ENCODE measurements at regions not wholly inside any gene's neighbourhood (a gene's known extent, or its start where the extent isn't known, plus 50 kb on each side); places are given as distances from the start of the nearest gene placed in this dataset.

- no peaks in the 10 kb centered on the region for H4K20me1 ChIP-seq (replicated peaks; ENCODE audit: control insufficient read depth, extremely low read depth, insufficient read depth, low read length)
- DNase-seq (ENCODE audit: low read depth, low spot score) (no peak), FAIRE-seq (no peak)
- dilution Hi-C loops (cut with MboI; ENCODE audit: extremely low pct_ligation_motif_present, low sequenced_read_pairs) (no loop called here), intact Hi-C loops (cut with micrococcal nuclease) (loop anchor here (5.0 kb wide), 1 partner anchor 284 kb away; no protein-coding TSS in a partner anchor)
- peaks cover 0 to 2% of the 10 kb centered on the region in 2 experiments for H3K27me3 ChIP-seq (ENCODE audit: control insufficient read depth in 2 of 2, insufficient read depth in 2 of 2, low read length in 2 of 2)
- no peak overlapping the region for H3K9ac ChIP-seq (replicated peaks; ENCODE audit: extremely low read depth, insufficient read depth, low read length)
- BruUV-seq (replicated peaks): no TSS peak
- POLR2A ChIA-PET: no interaction called here
- no peaks in the 10 kb centered on the region for H3K9me1 ChIP-seq (replicated peaks; ENCODE audit: control insufficient read depth, extremely low read depth, insufficient read depth, low read length)
- H3K4me3 ChIP-seq (replicated peaks in 1 of 3; ENCODE audit: insufficient read depth in 1 of 3, low read depth in 1 of 3, low read length in 3 of 3): no peak overlapping the region
- H3K27ac ChIP-seq (ENCODE audit: insufficient read depth, low read depth, low read length): no peak overlapping the region
- no peak for TF ChIP-seq JUN (IDR thresholded peaks at IDR 0.05; ENCODE audit: borderline replicate concordance, insufficient read depth, insufficient read length, low read depth)
- TF ChIP-seq FOS (IDR thresholded peaks at IDR 0.05; ENCODE audit: borderline replicate concordance, insufficient read depth, low read length): no peak
- no peak for TF ChIP-seq GATA2 (IDR thresholded peaks at IDR 0.05; ENCODE audit: insufficient read depth, insufficient read length, low read depth, low read length)
- TF ChIP-seq POLR2A (IDR thresholded peaks at IDR 0.05; ENCODE audit: low read depth, low read length): no peak
- no peak for TF ChIP-seq EZH2 (IDR thresholded peaks at IDR 0.05; ENCODE audit: borderline replicate concordance, low read depth, low read length, severe bottlenecking)
- TF ChIP-seq, protein P1, sequence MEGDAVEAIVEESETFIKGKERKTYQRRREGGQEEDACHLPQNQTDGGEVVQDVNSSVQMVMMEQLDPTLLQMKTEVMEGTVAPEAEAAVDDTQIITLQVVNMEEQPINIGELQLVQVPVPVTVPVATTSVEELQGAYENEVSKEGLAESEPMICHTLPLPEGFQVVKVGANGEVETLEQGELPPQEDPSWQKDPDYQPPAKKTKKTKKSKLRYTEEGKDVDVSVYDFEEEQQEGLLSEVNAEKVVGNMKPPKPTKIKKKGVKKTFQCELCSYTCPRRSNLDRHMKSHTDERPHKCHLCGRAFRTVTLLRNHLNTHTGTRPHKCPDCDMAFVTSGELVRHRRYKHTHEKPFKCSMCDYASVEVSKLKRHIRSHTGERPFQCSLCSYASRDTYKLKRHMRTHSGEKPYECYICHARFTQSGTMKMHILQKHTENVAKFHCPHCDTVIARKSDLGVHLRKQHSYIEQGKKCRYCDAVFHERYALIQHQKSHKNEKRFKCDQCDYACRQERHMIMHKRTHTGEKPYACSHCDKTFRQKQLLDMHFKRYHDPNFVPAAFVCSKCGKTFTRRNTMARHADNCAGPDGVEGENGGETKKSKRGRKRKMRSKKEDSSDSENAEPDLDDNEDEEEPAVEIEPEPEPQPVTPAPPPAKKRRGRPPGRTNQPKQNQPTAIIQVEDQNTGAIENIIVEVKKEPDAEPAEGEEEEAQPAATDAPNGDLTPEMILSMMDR (IDR thresholded peaks at IDR 0.05; ENCODE audit: extremely low read depth in 1 of 2, insufficient read depth in 1 of 2, low read depth in 1 of 2, low read length in 2 of 2): no peak
- no peak for TF ChIP-seq MAX (IDR thresholded peaks at IDR 0.05; ENCODE audit: insufficient read depth, insufficient read length)
- TF ChIP-seq POLR2AphosphoS5 (IDR thresholded peaks at IDR 0.05; ENCODE audit: insufficient read depth, low read depth, low read length): no peak
- no peak for TF ChIP-seq MYC (IDR thresholded peaks at IDR 0.05; ENCODE audit: low read depth, low read length)
- H2AFZ ChIP-seq (ENCODE audit: low read depth, low read length): no peak overlapping the region
- no peaks in the 10 kb centered on the region for H3K36me3 ChIP-seq (ENCODE audit: control insufficient read depth in 2 of 2, extremely low read depth in 1 of 2, insufficient read depth in 2 of 2, low read length in 2 of 2)
- no peaks in the 10 kb centered on the region for H3K4me1 ChIP-seq (ENCODE audit: control insufficient read depth, extremely low read depth, insufficient read depth, low read length)
- no peaks in the 10 kb centered on the region for H3K9me3 ChIP-seq (replicated peaks; ENCODE audit: control insufficient read depth, insufficient read depth, low read length)
- no peak overlapping the region for H3K4me2 ChIP-seq (ENCODE audit: insufficient read depth, low read length)
- no peaks in the 10 kb centered on the region for H3K79me2 ChIP-seq (ENCODE audit: control insufficient read depth, insufficient read depth, low read length)
- CTCF ChIA-PET: no interaction called here
Observed at GRCh38 chr18:33838054-33838453, 260.0 kb downstream of the ASXL3 start.

Data from endothelial cell of umbilical vein (primary cell).